Progenitor cell of endocrine pancreas (in vitro differentiated cells): ENCODE measurements at regions not wholly inside any gene's neighbourhood (a gene's known extent, or its start where the extent isn't known, plus 50 kb on each side); places are given as distances from the start of the nearest gene placed in this dataset.

Experiments
- DNase-seq: peaks from one replicate; pipeline ENCODE4 v3.0.0; 2021; ENCODE audit warnings: low spot score; ENCODE audit not compliant: unreplicated experiment
- H3K27ac Mint-ChIP-seq: 2 replicates; pipeline ENCODE4 v1.8.0; 2021; ENCODE audit warnings: mild to moderate bottlenecking, moderate library complexity, mixed read lengths
- H3K27me3 Mint-ChIP-seq: 2 replicates; pipeline ENCODE4 v1.8.0; 2021; ENCODE audit warnings: mixed read lengths
- H3K36me3 Mint-ChIP-seq: 2 replicates; pipeline ENCODE4 v1.8.0; 2022; ENCODE audit warnings: mixed read lengths; ENCODE audit not compliant: insufficient read depth
- H3K4me1 Mint-ChIP-seq: 2 replicates; pipeline ENCODE4 v1.8.0; 2021; ENCODE audit warnings: low read depth, mixed read lengths
- H3K4me3 Mint-ChIP-seq: 2 replicates; pipeline ENCODE4 v1.8.0; 2021; ENCODE audit warnings: low read depth, mild to moderate bottlenecking, moderate library complexity, mixed read lengths
- H3K9me3 Mint-ChIP-seq: 2 replicates; pipeline ENCODE4 v1.8.0; 2021; ENCODE audit warnings: low read depth, mixed read lengths
- CTCF ChIP-seq: fragments of 200-600 bp; sonication (generic); IDR thresholded peaks from one replicate; pipeline ENCODE4 v1.5.0; 2021; ENCODE audit warnings: antibody characterized with exemption, mild to moderate bottlenecking; ENCODE audit not compliant: unreplicated experiment

GRCh38 chr1:4404854-4405590 lies 249.4 kb upstream of the AJAP1 start:
- DNase-seq: no peak
- no peaks in the 10 kb centered on the region for H3K36me3 Mint-ChIP-seq
- H3K4me3 Mint-ChIP-seq: no peak overlapping the region
- peaks cover 25% of the 10 kb centered on the region for H3K27me3 Mint-ChIP-seq
- no peaks in the 10 kb centered on the region for H3K4me1 Mint-ChIP-seq
- no peak for TF ChIP-seq CTCF
- no peak overlapping the region for H3K27ac Mint-ChIP-seq
- H3K9me3 Mint-ChIP-seq: no peaks in the 10 kb centered on the region

- DNase-seq: no peak
- Mint-ChIP-seq H3K27me3 (peaks cover 14% of the 10 kb centered on the region), H3K4me1 (no peaks in the 10 kb centered on the region), H3K4me3 (no peak overlapping the region), H3K9me3 (peaks cover 2% of the 10 kb centered on the region), H3K27ac (no peak overlapping the region), H3K36me3 (no peaks in the 10 kb centered on the region)
- no peak for TF ChIP-seq CTCF
Observed at GRCh38 chr1:4407851-4408250, 246.6 kb upstream of the AJAP1 start.

- no peak overlapping the region for H3K27ac Mint-ChIP-seq
- H3K36me3 Mint-ChIP-seq: no peaks in the 10 kb centered on the region
- H3K27me3 Mint-ChIP-seq: peaks cover 14% of the 10 kb centered on the region
- DNase-seq: no peak
- TF ChIP-seq CTCF: no peak
- no peaks in the 10 kb centered on the region for H3K4me1 Mint-ChIP-seq
- no peak overlapping the region for H3K4me3 Mint-ChIP-seq
- H3K9me3 Mint-ChIP-seq: peaks cover 3% of the 10 kb centered on the region
Observed at GRCh38 chr1:4408380-4408779, 246.0 kb upstream of the AJAP1 start.

- H3K27me3 Mint-ChIP-seq: peaks cover 10% of the 10 kb centered on the region
- DNase-seq: no peak
- peaks cover 9% of the 10 kb centered on the region for H3K9me3 Mint-ChIP-seq
- H3K4me3 Mint-ChIP-seq: no peak overlapping the region
- no peaks in the 10 kb centered on the region for H3K4me1 Mint-ChIP-seq
- H3K27ac Mint-ChIP-seq: no peak overlapping the region
- no peaks in the 10 kb centered on the region for H3K36me3 Mint-ChIP-seq
- TF ChIP-seq CTCF: no peak
Observed at GRCh38 chr1:4411862-4412261, 242.5 kb upstream of the AJAP1 start.

- Mint-ChIP-seq H3K27ac (no peak overlapping the region), H3K4me1 (no peaks in the 10 kb centered on the region), H3K36me3 (no peaks in the 10 kb centered on the region), H3K9me3 (peaks cover 14% of the 10 kb centered on the region), H3K4me3 (no peak overlapping the region), H3K27me3 (no peaks in the 10 kb centered on the region)
- no peak for TF ChIP-seq CTCF
- no peak for DNase-seq
Observed at GRCh38 chr1:4415476-4415875, 238.9 kb upstream of the AJAP1 start.
